NT2/D1 (cell line): ENCODE measurements at regions not wholly inside any gene's neighbourhood (a gene's known extent, or its start where the extent isn't known, plus 50 kb on each side); places are given as distances from the start of the nearest gene placed in this dataset.

Source experiments
- DNase-seq: peaks from one replicate; pipeline ENCODE4 v3.0.0-alpha.2; 2011; ENCODE audit warnings: low read depth, low spot score
- H3K27me3 ChIP-seq: 2 replicates; pipeline ENCODE4 v1.6.0; 2011; ENCODE audit warnings: mild to moderate bottlenecking; ENCODE audit not compliant: insufficient read length, insufficient read depth
- H3K36me3 ChIP-seq: 2 replicates; pipeline ENCODE4 v1.6.1; 2011; ENCODE audit warnings: mild to moderate bottlenecking, low read length, mixed read lengths; ENCODE audit not compliant: insufficient read depth, insufficient read length
- H3K4me1 ChIP-seq: 2 replicates; pipeline ENCODE4 v1.5.1; 2011; ENCODE audit not compliant: insufficient read depth, insufficient read length
- H3K4me3 ChIP-seq: 2 replicates; pipeline ENCODE4 v1.5.1; 2011; ENCODE audit warnings: low read depth; ENCODE audit not compliant: insufficient read length
- H3K9ac ChIP-seq: 2 replicates; pipeline ENCODE4 v1.6.0; 2011; ENCODE audit warnings: low read depth; ENCODE audit not compliant: insufficient read length
- H3K9me3 ChIP-seq: 2 replicates; pipeline ENCODE4 v1.5.1; 2011; ENCODE audit warnings: mild to moderate bottlenecking, low read length; ENCODE audit not compliant: insufficient read depth
- SUZ12 ChIP-seq: IDR thresholded peaks from 2 replicates; pipeline ENCODE4 v1.6.1; 2011; ENCODE audit not compliant: insufficient read length, insufficient read depth; ENCODE audit errors: extremely low read depth
- YY1 ChIP-seq: IDR thresholded peaks from 2 replicates; pipeline ENCODE4 v1.6.1; 2011; ENCODE audit not compliant: insufficient read length, insufficient read depth
- ZNF274 ChIP-seq: IDR thresholded peaks from 2 replicates; pipeline ENCODE4 v1.6.1; 2011; ENCODE audit warnings: mild to moderate bottlenecking, low read depth, low read length

DNA sequence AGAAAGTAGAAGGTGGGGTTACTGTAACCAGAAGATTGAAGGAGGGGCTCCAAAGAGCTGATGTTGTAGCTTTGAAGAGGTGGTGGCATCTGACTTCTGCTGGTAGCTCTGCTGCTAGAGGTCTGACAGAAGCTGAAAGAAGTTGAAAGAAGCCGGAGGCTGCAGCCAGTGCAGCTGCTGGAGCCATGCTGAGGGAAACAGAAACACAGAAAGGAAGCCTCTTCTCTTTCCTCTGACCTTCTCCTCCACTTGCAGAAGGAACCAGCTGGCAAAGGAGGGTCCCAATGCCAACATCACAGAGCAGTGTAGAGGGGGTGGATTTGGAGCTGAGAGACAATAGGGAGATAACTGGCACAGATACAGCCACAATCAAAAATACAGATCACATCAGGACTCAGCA is 89.3 kb upstream of the HHIP start:
- Histone ChIP-seq H3K36me3 (no peaks in the 10 kb centered on the region), H3K27me3 (no peaks in the 10 kb centered on the region), H3K4me3 (no peak overlapping the region), H3K9ac (no peak overlapping the region), H3K9me3 (no peaks in the 10 kb centered on the region), H3K4me1 (no peaks in the 10 kb centered on the region)
- DNase-seq, result no peak
- TF ChIP-seq ZNF274 (no peak), YY1 (no peak), SUZ12 (no peak)

DNA sequence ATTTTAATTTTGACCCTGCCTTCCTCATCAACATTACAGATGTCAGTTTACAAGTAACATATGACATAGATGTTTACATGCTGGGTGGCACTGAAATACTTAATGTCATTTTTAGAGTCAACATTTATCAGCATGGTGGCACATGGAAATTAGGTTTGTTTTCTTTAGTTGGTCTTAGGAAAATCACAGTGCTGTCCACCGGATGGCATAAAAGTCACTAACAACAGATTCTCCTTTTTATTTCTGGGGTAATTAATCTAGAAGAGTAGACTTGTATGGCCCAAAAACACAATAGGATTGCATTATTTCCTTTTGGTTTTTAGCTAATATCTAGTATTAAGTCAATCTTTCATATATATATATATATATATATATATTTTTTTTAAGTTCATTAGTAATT is 88.6 kb upstream of the HHIP start:
- Histone ChIP-seq H3K4me3 (no peak overlapping the region), H3K9ac (no peak overlapping the region), H3K36me3 (no peaks in the 10 kb centered on the region), H3K4me1 (no peaks in the 10 kb centered on the region), H3K27me3 (no peaks in the 10 kb centered on the region), H3K9me3 (no peaks in the 10 kb centered on the region)
- no peak for DNase-seq
- TF ChIP-seq YY1 (no peak), SUZ12 (no peak), ZNF274 (no peak)

DNA sequence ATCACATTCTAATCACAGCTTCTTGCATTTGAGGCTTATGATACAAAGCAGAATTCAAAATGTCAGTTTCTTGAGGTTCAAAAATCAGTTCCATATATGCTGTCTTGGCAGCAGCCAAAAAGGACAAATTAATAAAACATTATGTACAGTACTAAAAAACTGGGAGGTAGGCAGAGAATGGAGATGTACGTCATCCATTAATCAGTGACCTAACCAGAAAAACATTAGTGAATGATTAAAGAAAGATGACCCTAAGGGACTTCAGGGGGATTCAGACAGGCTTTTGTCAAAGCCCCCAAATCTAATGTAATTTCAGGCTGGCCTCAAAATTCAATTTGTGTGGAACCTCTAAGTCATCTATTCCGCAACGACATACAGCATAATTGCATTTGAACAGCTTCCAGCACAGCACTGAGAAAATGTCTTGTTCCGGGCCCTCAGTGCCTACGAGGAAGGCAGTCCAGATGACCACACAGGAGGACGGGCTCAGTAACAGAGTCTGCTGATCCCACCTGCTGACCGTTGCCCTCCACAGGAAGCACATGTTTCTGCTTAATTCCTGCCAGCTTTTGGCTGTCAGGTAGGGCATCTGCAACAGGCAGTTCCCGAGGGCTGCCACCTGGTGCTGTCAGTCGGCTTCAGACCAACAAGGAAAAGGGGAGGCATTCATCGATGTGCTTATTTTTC is 83.8 kb upstream of the HHIP start:
- no peak for DNase-seq
- H3K36me3 ChIP-seq, result no peaks in the 10 kb centered on the region
- TF ChIP-seq YY1, result no peak

DNA sequence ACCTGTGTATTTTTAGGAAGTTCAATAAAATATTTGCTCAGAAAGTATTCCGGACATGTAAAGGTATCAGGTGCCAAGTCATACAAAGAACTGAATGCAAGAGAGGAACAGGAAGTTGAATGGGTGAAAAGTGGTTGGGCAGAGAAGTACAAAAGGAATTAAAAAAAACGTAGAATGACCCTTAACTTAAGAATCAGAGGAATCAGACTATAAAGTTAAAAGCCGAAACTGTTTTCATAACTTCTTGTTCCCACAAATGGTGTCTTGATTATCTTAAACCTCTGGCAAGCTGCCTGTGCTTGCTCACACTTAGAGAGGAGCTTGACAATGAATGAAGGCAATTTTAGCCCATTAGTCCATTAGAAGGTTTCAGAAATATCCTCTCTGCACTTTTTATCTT is 81.6 kb upstream of the HHIP start:
- DNase-seq, result no peak
- Histone ChIP-seq H3K9me3 (no peaks in the 10 kb centered on the region), H3K9ac (no peak overlapping the region), H3K4me3 (no peak overlapping the region), H3K27me3 (no peaks in the 10 kb centered on the region), H3K36me3 (no peaks in the 10 kb centered on the region), H3K4me1 (no peaks in the 10 kb centered on the region)
- TF ChIP-seq SUZ12 (no peak), ZNF274 (no peak), YY1 (no peak)

More for the DNA sequence above, 83.8 kb upstream of the HHIP start:
- Histone ChIP-seq H3K4me3 (no peak overlapping the region), H3K27me3 (no peaks in the 10 kb centered on the region), H3K9ac (no peak overlapping the region), H3K4me1 (no peaks in the 10 kb centered on the region), H3K9me3 (no peaks in the 10 kb centered on the region)

DNA sequence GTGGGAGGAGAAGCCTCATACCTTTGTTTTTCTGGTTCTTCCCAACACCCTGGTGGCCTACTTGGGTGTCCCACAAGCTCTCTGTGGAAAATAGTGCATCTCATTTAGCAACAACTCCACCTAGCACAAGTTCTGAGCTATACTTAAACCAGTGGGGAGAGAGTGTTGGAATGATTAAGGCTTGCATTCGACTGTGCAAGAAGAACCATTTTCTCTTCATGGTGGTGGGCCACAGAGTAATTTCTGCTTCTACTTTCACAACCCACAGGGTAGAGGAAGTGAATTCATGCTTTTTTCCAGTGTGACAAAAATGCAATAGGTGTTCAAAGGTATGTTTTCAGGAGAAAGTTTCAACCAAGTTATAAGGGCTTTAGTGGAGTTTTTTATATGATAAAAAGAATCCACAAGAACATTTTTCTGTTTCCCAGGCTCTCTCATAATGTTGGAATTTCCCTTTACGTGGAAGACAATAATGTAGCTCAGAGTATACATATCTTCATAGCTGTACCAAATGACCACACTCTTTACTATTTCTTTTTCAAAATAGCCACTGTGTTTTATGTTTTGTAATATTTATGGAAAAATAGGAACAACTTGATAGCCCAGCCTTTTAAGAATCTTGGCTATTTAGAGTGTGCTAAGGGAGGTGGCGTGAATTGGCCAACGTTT is 80.3 kb upstream of the HHIP start:
- no peak for DNase-seq
- TF ChIP-seq ZNF274 (no peak), YY1 (no peak), SUZ12 (no peak)
- Histone ChIP-seq H3K4me3 (no peak overlapping the region), H3K4me1 (no peaks in the 10 kb centered on the region), H3K9ac (no peak overlapping the region), H3K9me3 (no peaks in the 10 kb centered on the region), H3K27me3 (no peaks in the 10 kb centered on the region), H3K36me3 (no peaks in the 10 kb centered on the region)

DNA sequence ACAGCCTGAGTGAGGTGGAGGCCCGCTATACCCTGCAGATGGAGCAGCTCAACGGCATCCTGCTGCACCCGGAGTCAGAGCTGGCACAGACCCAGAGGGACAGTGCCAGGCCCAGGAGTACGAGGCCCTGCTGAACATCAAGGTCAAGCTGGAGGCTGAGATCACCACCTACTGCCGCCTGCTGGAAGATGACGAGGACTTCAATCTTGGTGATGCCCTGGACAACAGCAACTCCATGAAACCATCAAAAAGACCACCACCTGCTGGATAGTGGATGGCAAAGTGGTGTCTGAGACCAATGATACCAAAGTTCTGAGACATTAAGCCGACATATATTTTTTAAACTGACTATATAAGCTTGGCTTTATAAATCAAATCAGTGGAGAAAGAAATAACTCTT is 73.3 kb upstream of the HHIP start:
- no peak overlapping the region for H3K4me3 ChIP-seq
- DNase-seq, result no peak
- H3K4me1 ChIP-seq, result no peaks in the 10 kb centered on the region
- H3K27me3 ChIP-seq, result no peaks in the 10 kb centered on the region
- H3K36me3 ChIP-seq, result no peaks in the 10 kb centered on the region
- H3K9me3 ChIP-seq, result no peaks in the 10 kb centered on the region
- no peak overlapping the region for H3K9ac ChIP-seq
- no peak for TF ChIP-seq YY1
- no peak for TF ChIP-seq SUZ12
- no peak for TF ChIP-seq ZNF274

DNA sequence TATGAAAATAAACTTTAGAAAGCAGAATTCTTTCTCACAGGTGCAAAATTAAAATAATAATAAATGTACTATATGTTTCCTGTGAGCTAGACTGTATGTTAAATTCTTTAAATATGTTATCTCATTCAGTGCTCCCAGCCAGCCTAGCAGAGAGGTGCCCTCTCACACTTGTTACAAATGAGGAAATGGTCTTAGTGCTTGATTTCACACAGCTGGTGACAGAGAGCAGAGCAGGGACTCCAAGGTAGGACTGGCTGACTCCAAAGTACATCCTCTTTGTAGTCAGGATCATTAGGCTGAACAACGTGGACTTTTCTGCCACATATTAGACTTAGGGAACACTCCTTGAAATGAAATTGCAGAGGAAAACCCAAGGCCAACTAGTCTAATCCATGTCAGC is 72.0 kb upstream of the HHIP start:
- Histone ChIP-seq H3K27me3 (no peaks in the 10 kb centered on the region), H3K36me3 (no peaks in the 10 kb centered on the region), H3K4me1 (no peaks in the 10 kb centered on the region), H3K4me3 (no peak overlapping the region), H3K9me3 (no peaks in the 10 kb centered on the region), H3K9ac (no peak overlapping the region)
- no peak for TF ChIP-seq SUZ12
- TF ChIP-seq YY1, result no peak
- no peak for TF ChIP-seq ZNF274
- DNase-seq, result no peak

DNA sequence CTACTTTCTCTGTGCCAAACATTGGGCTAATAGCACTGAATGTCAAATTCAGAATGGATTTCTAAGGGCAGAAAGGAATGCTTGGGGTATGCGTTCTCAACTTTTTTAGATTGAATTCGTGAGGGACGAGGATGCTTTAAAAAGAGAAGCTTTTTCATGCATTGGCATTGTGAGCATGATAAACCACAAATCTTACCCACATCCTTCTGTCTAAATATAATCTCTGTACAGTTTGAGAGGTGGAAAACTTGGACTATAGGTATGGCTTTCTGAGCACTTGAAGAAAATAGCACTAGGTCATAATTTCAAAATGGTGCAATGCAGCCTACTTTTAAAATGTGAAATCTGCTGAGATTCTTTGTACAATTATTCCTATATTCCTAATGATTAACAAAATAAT is 71.4 kb upstream of the HHIP start:
- no peak overlapping the region for H3K9ac ChIP-seq
- no peaks in the 10 kb centered on the region for H3K27me3 ChIP-seq
- DNase-seq, result no peak
- no peaks in the 10 kb centered on the region for H3K9me3 ChIP-seq
- TF ChIP-seq ZNF274 (no peak), SUZ12 (no peak), YY1 (no peak)
- H3K4me1 ChIP-seq, result no peaks in the 10 kb centered on the region
- H3K36me3 ChIP-seq, result no peaks in the 10 kb centered on the region
- H3K4me3 ChIP-seq, result no peak overlapping the region
